PC-3 (cell line): ENCODE measurements at regions not wholly inside any gene's neighbourhood (a gene's known extent, or its start where the extent isn't known, plus 50 kb on each side); places are given as distances from the start of the nearest gene placed in this dataset.

Experiments
- EZH2phosphoT487 ChIP-seq: fragments of 300-600 bp; sonication (generic); IDR thresholded peaks from 2 replicates; pipeline ENCODE4 v1.6.1; 2018; ENCODE audit warnings: mild to moderate bottlenecking, antibody characterized with exemption, low read length, borderline replicate concordance
- TF ChIP-seq, protein P1 (sequence below): fragments of 300-600 bp; sonication (generic); conservative IDR thresholded peaks from 2 replicates; pipeline ENCODE4 v1.5.1; 2017; ENCODE audit warnings: antibody characterized with exemption, low read depth, mild to moderate bottlenecking, low read length

DNA sequence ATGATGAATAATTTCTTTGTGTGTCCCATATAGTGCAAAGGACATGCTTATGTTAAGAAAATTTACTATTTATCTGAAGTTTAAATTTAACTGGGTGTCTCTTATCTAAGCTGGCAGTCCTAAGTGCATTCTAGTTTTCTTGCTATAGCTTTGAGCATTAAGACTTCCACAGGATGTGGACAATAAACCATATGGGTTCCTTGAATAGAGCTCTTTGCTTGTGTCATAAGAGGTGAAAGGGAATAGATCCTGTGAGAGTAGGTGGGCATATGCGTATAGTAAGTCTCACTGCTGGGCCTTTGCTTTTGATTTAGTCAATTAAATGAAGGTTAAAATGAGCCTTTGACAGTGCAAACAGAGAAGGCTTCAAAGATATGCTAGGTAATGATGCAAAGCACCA lies 223.4 kb upstream of the GYPA start:
- TF ChIP-seq, protein P1, sequence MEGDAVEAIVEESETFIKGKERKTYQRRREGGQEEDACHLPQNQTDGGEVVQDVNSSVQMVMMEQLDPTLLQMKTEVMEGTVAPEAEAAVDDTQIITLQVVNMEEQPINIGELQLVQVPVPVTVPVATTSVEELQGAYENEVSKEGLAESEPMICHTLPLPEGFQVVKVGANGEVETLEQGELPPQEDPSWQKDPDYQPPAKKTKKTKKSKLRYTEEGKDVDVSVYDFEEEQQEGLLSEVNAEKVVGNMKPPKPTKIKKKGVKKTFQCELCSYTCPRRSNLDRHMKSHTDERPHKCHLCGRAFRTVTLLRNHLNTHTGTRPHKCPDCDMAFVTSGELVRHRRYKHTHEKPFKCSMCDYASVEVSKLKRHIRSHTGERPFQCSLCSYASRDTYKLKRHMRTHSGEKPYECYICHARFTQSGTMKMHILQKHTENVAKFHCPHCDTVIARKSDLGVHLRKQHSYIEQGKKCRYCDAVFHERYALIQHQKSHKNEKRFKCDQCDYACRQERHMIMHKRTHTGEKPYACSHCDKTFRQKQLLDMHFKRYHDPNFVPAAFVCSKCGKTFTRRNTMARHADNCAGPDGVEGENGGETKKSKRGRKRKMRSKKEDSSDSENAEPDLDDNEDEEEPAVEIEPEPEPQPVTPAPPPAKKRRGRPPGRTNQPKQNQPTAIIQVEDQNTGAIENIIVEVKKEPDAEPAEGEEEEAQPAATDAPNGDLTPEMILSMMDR: no peak
- no peak for TF ChIP-seq EZH2phosphoT487
